ENCODE measurements at regions not wholly inside any gene's neighbourhood (a gene's known extent, or its start where the extent isn't known, plus 50 kb on each side); places are given as distances from the start of the nearest gene placed in this dataset.

DNA sequence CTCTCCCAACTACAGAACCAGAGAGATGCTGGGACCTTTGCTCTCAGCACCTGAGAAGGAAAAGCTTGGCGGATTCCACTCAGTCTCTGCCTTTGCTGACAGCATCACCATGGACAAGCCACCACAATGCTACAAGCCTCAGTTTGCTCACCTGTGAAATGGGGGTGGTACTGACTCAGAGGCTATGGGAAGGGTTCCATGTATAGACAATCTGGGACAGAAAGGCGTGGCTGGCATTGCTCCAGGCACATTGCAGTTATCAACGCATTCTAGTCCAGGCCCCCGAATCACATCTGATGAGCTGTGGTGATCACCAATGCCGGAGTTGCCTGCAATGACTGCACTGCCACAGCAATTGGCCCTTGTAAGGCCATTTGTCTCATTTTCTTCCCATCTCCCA, 72.6 kb downstream of the ISX start:
- no peak overlapping the region for H3K4me3 ChIP-seq (ENCODE audit: low read depth, low read length)
- DNase-seq (ENCODE audit: low read depth), result no peak
- TF ChIP-seq MAX (IDR thresholded peaks at IDR 0.05; ENCODE audit: low read depth, low read length) (no peak), MYC (IDR thresholded peaks at IDR 0.05; ENCODE audit: low read depth, low read length) (no peak), POLR2A (IDR thresholded peaks at IDR 0.05; ENCODE audit: extremely low read depth, insufficient read length) (no peak), CTCF (IDR thresholded peaks at IDR 0.05; ENCODE audit: low read depth, low read length) (no peak)

DNA sequence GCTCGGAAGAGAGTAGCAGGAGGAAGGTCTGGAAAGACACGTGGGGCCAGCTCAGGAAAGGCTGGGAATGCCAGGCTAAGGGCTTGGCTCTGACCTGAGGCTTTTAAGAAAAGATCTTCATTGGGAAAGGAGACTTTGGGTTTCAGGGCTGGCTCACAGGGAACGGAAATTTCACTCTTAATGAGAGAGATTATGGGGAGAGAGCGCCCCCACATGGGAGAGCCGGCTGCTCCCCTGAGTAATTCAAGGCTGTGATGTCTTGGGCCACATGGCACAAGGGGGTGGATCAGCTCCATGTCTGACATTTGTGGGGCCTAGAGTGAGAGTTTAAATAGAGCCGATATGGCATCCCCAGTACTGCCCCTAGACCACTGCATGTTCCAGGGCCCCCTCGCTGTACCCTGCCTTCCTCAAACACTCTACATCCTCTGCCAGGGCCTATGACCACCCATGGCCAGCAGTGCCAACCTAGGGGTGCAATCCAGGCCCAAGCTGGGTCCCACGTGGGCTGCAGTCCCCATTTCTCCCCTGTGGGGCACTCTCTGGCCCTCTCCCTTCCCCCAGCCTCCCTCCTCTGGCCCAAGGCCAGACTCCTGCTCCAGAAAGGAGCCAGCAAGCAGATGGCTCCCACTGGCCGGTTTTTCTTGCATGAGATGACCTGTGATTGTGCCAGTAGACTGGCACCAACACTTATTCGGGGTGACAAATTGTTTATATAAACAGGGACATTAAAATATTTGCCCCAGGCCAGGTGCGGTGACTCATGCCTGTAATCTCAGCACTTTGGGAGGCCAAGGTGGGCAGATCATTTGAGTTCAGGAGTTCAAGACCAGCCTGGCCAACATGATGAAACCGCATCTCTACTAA, 75.2 kb downstream of the ISX start:
- H3K4me3 ChIP-seq (ENCODE audit: low read depth, low read length), result no peak overlapping the region
- DNase-seq (ENCODE audit: low read depth), result peak; percentile 25
- TF ChIP-seq CTCF (IDR thresholded peaks at IDR 0.05; ENCODE audit: low read depth, low read length), result peak; percentile 26
- TF ChIP-seq MYC (IDR thresholded peaks at IDR 0.05; ENCODE audit: low read depth, low read length), result no peak

GRCh38 chr22:35148381-35148780, 82.4 kb downstream of the ISX start:
- TF ChIP-seq CTCF (IDR thresholded peaks at IDR 0.05; ENCODE audit: low read depth, low read length) (no peak), MYC (IDR thresholded peaks at IDR 0.05; ENCODE audit: low read depth, low read length) (no peak), MAX (IDR thresholded peaks at IDR 0.05; ENCODE audit: low read depth, low read length) (no peak)
- H3K4me3 ChIP-seq (ENCODE audit: low read depth, low read length), result no peak overlapping the region
- no peak for DNase-seq (ENCODE audit: low read depth)

- no peak overlapping the region for H3K4me3 ChIP-seq (ENCODE audit: low read depth, low read length)
- DNase-seq (ENCODE audit: low read depth), result no peak
- no peak for TF ChIP-seq POLR2A (IDR thresholded peaks at IDR 0.05; ENCODE audit: extremely low read depth, insufficient read length)
- TF ChIP-seq MAX (IDR thresholded peaks at IDR 0.05; ENCODE audit: low read depth, low read length), result no peak
- no peak for TF ChIP-seq MYC (IDR thresholded peaks at IDR 0.05; ENCODE audit: low read depth, low read length)
- no peak for TF ChIP-seq CTCF (IDR thresholded peaks at IDR 0.05; ENCODE audit: low read depth, low read length)
Measured at GRCh38 chr22:35148866-35149548, 83.0 kb downstream of the ISX start.

DNA sequence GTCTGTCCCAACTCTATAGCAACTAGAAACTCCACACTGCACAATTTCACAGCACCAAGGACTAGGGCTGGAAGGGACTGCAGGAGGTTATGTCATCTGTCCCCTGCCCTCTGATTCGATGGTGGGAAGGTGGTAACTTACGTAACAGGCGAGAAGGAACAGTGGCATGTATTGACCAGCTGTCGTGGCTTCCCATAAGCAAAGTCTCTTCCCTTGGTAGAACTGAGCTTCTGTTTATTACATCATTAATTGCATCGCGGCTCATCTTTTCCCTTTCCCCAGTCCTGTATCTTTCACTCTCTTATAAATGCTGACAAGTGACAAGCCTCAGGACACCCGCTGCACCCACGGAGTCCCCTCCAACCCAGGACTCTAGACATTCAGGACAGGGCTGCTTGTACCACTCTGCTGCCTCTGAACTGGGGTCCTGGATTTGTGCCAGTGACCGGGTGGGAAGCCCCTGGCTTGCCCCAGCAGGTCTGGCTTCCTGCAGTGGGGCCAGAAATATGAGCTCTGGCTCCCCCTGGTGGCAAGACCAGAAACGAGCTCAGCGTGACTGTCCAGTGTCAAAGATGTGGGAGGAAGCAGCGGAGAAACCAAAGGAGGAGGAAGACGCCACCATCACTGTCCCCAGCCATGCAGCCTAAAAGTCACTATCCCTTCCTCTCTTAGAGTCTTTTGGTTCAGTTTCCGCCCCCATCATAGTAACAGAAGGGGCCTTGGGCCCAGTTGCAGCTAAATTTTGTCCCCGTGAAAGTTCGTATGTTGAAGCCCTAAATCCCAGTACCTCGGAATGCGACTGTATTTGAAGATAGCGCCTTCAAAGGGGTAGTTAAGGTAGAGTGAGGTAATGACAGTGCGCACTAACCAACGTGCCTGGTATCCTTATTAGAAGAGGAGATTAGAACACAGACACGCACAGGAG, 84.5 kb downstream of the ISX start:
- H3K4me3 ChIP-seq (ENCODE audit: low read depth, low read length), result no peak overlapping the region
- peak; percentile 71 for DNase-seq (ENCODE audit: low read depth)
- no peak for TF ChIP-seq MYC (IDR thresholded peaks at IDR 0.05; ENCODE audit: low read depth, low read length)
- peak; percentile 87 for TF ChIP-seq CTCF (IDR thresholded peaks at IDR 0.05; ENCODE audit: low read depth, low read length)

Data from NB4 (cell line).